Esophagus muscularis mucosa (tissue), 4 donors: ENCODE measurements at regions not wholly inside any gene's neighbourhood (a gene's known extent, or its start where the extent isn't known, plus 50 kb on each side); places are given as distances from the start of the nearest gene placed in this dataset.

Experiments
- DNase-seq: peaks from one replicate; pipeline ENCODE4 v3.0.0-alpha.2; 2017; ENCODE audit errors: extremely low spot score
- H3K27ac ChIP-seq, 4 donors: fragments of 200-600 bp; sonication (generic); replicated peaks in 1 of 4; 1 replicate in 3 of 4; 2 replicates in 1 of 4; pipeline ENCODE4 v1.5.1; 2016 to 2019; ENCODE audit warnings: mild to moderate bottlenecking in 1 of 4
- H3K27me3 ChIP-seq, 4 donors: fragments of 200-600 bp; sonication (generic); one replicate each; pipeline versions ENCODE4 v1.5.1 to v1.6.0; 2016 to 2019
- H3K36me3 ChIP-seq, 4 donors: fragments of 200-600 bp; sonication (generic); one replicate each; pipeline ENCODE4 v1.5.1; 2016 to 2019
- H3K4me1 ChIP-seq, 4 donors: fragments of 200-600 bp; sonication (generic); one replicate each; pipeline ENCODE4 v1.5.1; 2016 to 2019
- H3K4me3 ChIP-seq, 4 donors: fragments of 200-600 bp; sonication (generic); 1 replicate in 2 of 4; 2 replicates in 2 of 4; pipeline ENCODE4 v1.5.1; 2016 to 2019; ENCODE audit warnings: mild to moderate bottlenecking in 4 of 4, moderate library complexity in 1 of 4
- H3K9me3 ChIP-seq, 4 donors: fragments of 200-600 bp; sonication (generic); 1 replicate in 3 of 4; 2 replicates in 1 of 4; pipeline ENCODE4 v1.5.1; 2016 to 2019
- EP300 ChIP-seq: sonication (generic); formaldehyde crosslinking; IDR thresholded peaks from one replicate; pipeline ENCODE4 v1.6.1; 2017; ENCODE audit warnings: antibody characterized with exemption
- POLR2A ChIP-seq: fragments of 450-650 bp; IDR thresholded peaks from one replicate; pipeline ENCODE4 v1.6.1; 2017; ENCODE audit warnings: antibody characterized with exemption, moderate library complexity, mild to moderate bottlenecking, low read depth
- POLR2AphosphoS5 ChIP-seq, 2 donors: sonication (generic); formaldehyde crosslinking; IDR thresholded peaks; one replicate each; pipeline ENCODE4 v1.6.1; 2017; ENCODE audit warnings: antibody characterized with exemption in 2 of 2
- WGBS: methylation state at CpG from one replicate; pipeline ENCODE4 v1.1.5; 2018; 5-methylcytosine and 5-hydroxymethylcytosine counted together
- intact Hi-C: fragments of 100-400 bp; cut with DNase I; formaldehyde crosslinking; loops from one replicate; pipeline ENCODE4 v1.15.1; 2023
- TF ChIP-seq, protein P1 (sequence below), 3 experiments: fragments of 200-600 bp in 2 of 3; fragments of 450-650 bp in 1 of 3; sonication (generic) in 2 of 3; IDR thresholded peaks; one replicate each; pipeline ENCODE4 v1.5.1; 2017 to 2019; ENCODE audit warnings: antibody characterized with exemption in 3 of 3, mild to moderate bottlenecking in 2 of 3, moderate library complexity in 1 of 3

DNA sequence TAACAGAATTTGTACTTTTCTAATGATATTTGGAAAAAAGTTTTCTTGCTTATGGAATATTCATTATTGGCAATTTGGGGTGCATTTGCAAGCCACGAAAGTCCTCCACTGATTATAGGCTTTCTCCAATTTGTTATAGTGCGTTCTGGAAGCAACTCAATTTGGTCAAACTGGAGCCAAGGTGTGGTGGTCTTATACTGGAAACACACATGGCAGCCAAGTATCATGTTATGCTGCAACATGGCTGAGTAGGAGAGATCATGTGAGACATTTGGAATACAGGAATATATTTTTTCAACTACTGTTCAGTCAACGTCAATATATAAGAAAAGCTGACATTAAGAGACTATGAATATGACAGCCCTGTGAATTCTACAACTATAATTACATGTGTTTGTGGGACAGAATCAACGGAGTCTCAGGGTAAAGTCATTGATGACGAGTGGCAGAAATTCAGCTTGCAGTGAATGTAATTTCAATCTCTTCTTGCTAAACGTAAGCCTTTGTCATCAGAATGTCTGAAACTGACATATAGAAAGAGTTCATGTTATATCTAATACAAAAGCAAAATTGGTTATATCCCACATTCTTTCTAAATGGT lies 83.8 kb upstream of the FIBIN start:
- DNase-seq, result no peak
- TF ChIP-seq POLR2AphosphoS5 (IDR thresholded peaks at IDR 0.05), result no peak
- TF ChIP-seq, protein P1, sequence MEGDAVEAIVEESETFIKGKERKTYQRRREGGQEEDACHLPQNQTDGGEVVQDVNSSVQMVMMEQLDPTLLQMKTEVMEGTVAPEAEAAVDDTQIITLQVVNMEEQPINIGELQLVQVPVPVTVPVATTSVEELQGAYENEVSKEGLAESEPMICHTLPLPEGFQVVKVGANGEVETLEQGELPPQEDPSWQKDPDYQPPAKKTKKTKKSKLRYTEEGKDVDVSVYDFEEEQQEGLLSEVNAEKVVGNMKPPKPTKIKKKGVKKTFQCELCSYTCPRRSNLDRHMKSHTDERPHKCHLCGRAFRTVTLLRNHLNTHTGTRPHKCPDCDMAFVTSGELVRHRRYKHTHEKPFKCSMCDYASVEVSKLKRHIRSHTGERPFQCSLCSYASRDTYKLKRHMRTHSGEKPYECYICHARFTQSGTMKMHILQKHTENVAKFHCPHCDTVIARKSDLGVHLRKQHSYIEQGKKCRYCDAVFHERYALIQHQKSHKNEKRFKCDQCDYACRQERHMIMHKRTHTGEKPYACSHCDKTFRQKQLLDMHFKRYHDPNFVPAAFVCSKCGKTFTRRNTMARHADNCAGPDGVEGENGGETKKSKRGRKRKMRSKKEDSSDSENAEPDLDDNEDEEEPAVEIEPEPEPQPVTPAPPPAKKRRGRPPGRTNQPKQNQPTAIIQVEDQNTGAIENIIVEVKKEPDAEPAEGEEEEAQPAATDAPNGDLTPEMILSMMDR (IDR thresholded peaks at IDR 0.05), result no peak
- no peak for TF ChIP-seq POLR2A
- no peak for TF ChIP-seq EP300
- Histone ChIP-seq H3K9me3 (no peaks in the 10 kb centered on the region), H3K4me1 (peaks cover 0 to 38% (median 36%) of the 10 kb centered on the region in 4 donors), H3K27me3 (no peaks in the 10 kb centered on the region), H3K4me3 (no peak overlapping the region), H3K36me3 (no peaks in the 10 kb centered on the region), H3K27ac (peak overlapping the region in 3 of 4 donors; percentile 25 to 58 (median 35))
- intact Hi-C loops, result no loop called here
- WGBS, result 70% methylated on average over 6 of the region's 6 CpGs

DNA sequence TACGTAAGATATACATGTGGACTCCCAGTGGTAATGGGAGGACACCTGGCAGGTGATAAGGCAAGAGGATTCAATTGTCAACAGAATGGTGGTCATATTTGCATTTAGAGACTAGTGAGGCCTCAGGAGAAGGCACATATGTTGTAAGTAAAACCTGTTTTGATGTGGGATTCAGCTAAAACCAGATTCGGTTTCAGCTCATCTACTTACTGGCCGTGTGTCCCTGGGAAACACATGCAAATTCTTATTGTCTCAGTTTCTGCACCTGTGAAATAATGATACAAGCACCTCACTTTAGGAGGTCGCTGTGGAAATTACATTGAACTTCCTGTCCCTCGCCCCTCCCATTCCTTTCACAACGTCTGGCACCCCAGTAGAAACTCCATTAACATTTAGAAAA lies 78.9 kb upstream of the FIBIN start:
- no peaks in the 10 kb centered on the region for H3K9me3 ChIP-seq
- H3K27me3 ChIP-seq, result no peaks in the 10 kb centered on the region
- no peaks in the 10 kb centered on the region for H3K36me3 ChIP-seq
- no peak overlapping the region for H3K4me3 ChIP-seq
- TF ChIP-seq POLR2A, result no peak
- TF ChIP-seq, protein P1 (IDR thresholded peaks at IDR 0.05), result no peak
- TF ChIP-seq POLR2AphosphoS5 (IDR thresholded peaks at IDR 0.05), result no peak
- no peak for TF ChIP-seq EP300
- peaks cover 0 to 28% (median 20%) of the 10 kb centered on the region in 4 donors for H3K4me1 ChIP-seq
- intact Hi-C loops, result no loop called here
- peak overlapping the region in 3 of 4 donors; percentile 0 to 42 (median 29) for H3K27ac ChIP-seq
- DNase-seq, result no peak
- 78% methylated on average over 6 of the region's 6 CpGs for WGBS

DNA sequence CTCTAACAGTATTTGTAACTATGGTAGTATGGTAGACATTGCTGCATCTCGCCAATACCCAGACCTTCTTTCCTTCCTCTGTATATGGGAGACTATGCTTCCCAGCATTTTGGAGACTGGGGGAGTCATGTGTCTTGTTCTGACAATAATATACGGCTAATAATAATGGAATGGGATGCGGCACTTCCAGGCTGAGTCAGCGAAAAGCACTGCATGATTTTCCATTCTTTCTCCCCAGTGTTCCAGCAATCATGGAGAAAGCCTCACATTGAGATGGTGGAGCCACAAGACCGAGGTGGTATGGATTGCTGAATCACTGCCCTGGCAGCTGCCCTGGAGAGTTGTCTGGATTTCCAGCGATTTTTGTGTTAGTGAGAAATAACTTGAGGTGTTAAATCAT lies 77.1 kb upstream of the FIBIN start:
- TF ChIP-seq, protein P1 (IDR thresholded peaks at IDR 0.05), result no peak
- TF ChIP-seq EP300 (no peak), POLR2AphosphoS5 (IDR thresholded peaks at IDR 0.05) (no peak), POLR2A (no peak)
- Histone ChIP-seq H3K4me1 (peaks cover 0 to 10% (median 2%) of the 10 kb centered on the region in 4 donors), H3K36me3 (no peaks in the 10 kb centered on the region), H3K9me3 (no peaks in the 10 kb centered on the region), H3K27ac (no peak overlapping the region), H3K27me3 (no peaks in the 10 kb centered on the region), H3K4me3 (no peak overlapping the region)
- intact Hi-C loops, result no loop called here
- DNase-seq, result no peak
- 84% methylated on average over 6 of the region's 6 CpGs for WGBS

DNA sequence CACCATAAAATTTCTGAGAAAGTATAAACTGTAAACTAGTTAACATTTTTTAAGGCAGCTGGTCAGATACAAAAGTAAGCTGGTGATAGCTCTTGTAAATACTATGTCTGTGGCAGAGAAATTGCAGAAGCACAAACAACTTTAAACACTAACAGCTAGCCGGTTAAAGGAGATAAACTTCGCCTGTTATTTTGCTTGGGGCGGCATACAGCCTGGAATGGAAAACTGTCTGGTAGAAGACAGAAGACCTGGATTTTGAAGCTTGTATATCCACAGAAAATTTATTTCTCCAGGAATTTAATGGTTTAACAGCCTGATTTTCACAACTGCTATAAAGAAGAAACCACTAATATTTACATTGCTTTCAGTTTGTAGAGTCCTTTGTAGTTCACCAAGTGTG lies 65.3 kb upstream of the FIBIN start:
- Histone ChIP-seq H3K9me3 (no peaks in the 10 kb centered on the region), H3K4me3 (no peak overlapping the region), H3K4me1 (peaks cover 0 to 25% (median 12%) of the 10 kb centered on the region in 4 donors), H3K27ac (no peak overlapping the region), H3K36me3 (no peaks in the 10 kb centered on the region), H3K27me3 (no peaks in the 10 kb centered on the region)
- TF ChIP-seq, protein P1 (IDR thresholded peaks at IDR 0.05), result no peak
- TF ChIP-seq POLR2A, result no peak
- TF ChIP-seq EP300, result no peak
- TF ChIP-seq POLR2AphosphoS5 (IDR thresholded peaks at IDR 0.05), result no peak
- 63% methylated on average over 3 of the region's 3 CpGs for WGBS
- intact Hi-C loops, result no loop called here
- no peak for DNase-seq
